Spinal cord (tissue), 9 donors: ENCODE measurements at regions not wholly inside any gene's neighbourhood (a gene's known extent, or its start where the extent isn't known, plus 50 kb on each side); places are given as distances from the start of the nearest gene placed in this dataset.

Source experiments
- DNase-seq, 6 donors: peaks; one replicate each; pipeline versions ENCODE4 v3.0.0 to v3.0.0-alpha.2; 2013 to 2015; ENCODE audit warnings: low spot score in 6 of 6, low read depth in 4 of 6
- H3K27ac ChIP-seq: one replicate; pipeline ENCODE4 v1.5.1; 2013; ENCODE audit warnings: low read depth, low read length, control low read depth
- H3K27me3 ChIP-seq: one replicate; pipeline ENCODE4 v1.6.1; 2013; ENCODE audit warnings: low read length; ENCODE audit not compliant: control insufficient read depth, insufficient read depth
- H3K36me3 ChIP-seq: one replicate; pipeline ENCODE4 v1.6.1; 2013; ENCODE audit warnings: low read length; ENCODE audit not compliant: control insufficient read depth, insufficient read depth
- H3K4me1 ChIP-seq: one replicate; pipeline ENCODE4 v1.6.1; 2013; ENCODE audit warnings: low read length; ENCODE audit not compliant: control insufficient read depth, insufficient read depth
- H3K4me3 ChIP-seq: one replicate; pipeline ENCODE4 v1.5.1; 2013; ENCODE audit warnings: low read depth, low read length, control low read depth
- H3K9me3 ChIP-seq: one replicate; pipeline ENCODE4 v1.6.1; 2013; ENCODE audit warnings: low read length; ENCODE audit not compliant: control insufficient read depth, insufficient read depth
- WGBS: methylation state at CpG from one replicate; pipeline ENCODE4 v1.1.5; 2013; ENCODE audit warnings: missing lambda C conversion rate; ENCODE audit not compliant: insufficient coverage; 5-methylcytosine and 5-hydroxymethylcytosine counted together
- donor health status: healthy.

- 85% methylated on average over 2 of the region's 5 CpGs for WGBS
- DNase-seq: no peak
- Histone ChIP-seq H3K4me1 (no peaks in the 10 kb centered on the region), H3K36me3 (no peaks in the 10 kb centered on the region), H3K27me3 (no peaks in the 10 kb centered on the region), H3K27ac (no peak overlapping the region), H3K9me3 (peaks cover 1% of the 10 kb centered on the region), H3K4me3 (no peak overlapping the region)
These were observed 991.6 kb downstream of the FAT4 start for GRCh38 chr4:126306152-126306869.

DNA sequence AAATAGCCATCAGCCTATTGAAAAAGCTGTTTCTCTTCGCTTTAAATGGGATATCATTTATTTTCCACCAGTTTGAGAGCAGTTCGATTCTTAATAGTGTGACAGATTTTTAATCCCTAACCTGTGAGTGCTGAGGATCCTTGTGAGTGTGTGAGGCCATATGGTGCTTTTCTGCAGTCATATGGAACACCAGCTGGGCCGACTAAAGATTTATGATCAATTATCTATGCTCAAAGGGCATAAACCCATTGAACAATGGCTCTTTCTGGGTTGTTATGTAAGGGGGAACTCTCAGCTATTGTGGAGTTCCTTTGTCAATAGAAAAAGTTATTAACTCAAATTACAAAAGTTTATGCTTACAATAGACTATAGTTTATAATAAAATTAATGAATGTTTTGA is 1003.6 kb downstream of the FAT4 start:
- no peak overlapping the region for H3K27ac ChIP-seq
- H3K4me1 ChIP-seq: no peaks in the 10 kb centered on the region
- DNase-seq: no peak
- H3K4me3 ChIP-seq: no peak overlapping the region
- no peaks in the 10 kb centered on the region for H3K9me3 ChIP-seq
- H3K36me3 ChIP-seq: no peaks in the 10 kb centered on the region
- 22% methylated on average over 1 of the region's 3 CpGs for WGBS
- no peaks in the 10 kb centered on the region for H3K27me3 ChIP-seq

- no peaks in the 10 kb centered on the region for H3K27me3 ChIP-seq
- no peak overlapping the region for H3K4me3 ChIP-seq
- no peak for DNase-seq
- no peaks in the 10 kb centered on the region for H3K4me1 ChIP-seq
- H3K27ac ChIP-seq: no peak overlapping the region
- H3K9me3 ChIP-seq: no peaks in the 10 kb centered on the region
- H3K36me3 ChIP-seq: no peaks in the 10 kb centered on the region
These were observed 1014.2 kb downstream of the FAT4 start for GRCh38 chr4:126328914-126329313.

DNA sequence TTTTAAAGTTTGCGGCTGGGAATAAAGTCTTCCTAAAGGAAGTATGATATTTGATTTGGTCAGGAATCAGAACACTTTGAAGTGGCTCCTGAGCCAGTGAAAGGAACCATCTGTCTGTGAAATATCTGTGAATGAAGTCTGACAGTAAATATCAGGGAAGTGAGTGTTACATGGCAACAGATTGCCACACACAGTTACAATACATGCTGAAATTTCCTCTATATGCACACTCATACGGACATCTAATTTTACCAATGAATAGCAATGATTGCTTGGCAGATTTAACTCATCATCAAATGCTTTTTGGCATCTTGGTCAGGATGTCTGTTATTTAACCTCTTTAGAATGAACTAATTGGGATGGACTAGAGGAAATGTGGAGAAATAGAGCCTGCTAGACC is 1023.8 kb downstream of the FAT4 start:
- Histone ChIP-seq H3K4me1 (no peaks in the 10 kb centered on the region), H3K9me3 (no peaks in the 10 kb centered on the region), H3K27me3 (no peaks in the 10 kb centered on the region), H3K27ac (no peak overlapping the region), H3K4me3 (no peak overlapping the region), H3K36me3 (no peaks in the 10 kb centered on the region)
- peak in 2 of 6 donors; percentile 7 to 37 for DNase-seq
- 56% methylated on average over 1 of the region's 2 CpGs for WGBS

DNA sequence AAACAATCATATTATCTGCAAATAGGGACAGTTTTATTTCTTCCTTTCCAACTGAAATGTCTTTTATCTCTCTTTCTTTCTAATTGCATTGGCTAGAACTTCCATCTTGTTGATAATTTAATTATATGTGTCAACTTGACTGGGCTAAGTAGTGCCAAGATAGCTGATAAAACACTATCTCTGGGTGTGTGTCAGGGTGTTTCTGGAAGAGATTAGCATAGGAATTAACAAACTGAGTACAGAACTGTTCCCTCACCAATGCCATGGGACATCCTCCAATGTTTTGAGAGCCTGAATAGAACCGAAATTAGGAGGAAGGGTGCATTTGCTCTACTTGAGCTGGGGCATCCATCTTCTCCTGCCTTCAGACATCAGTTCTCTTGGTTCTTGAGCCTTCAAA is 1027.2 kb downstream of the FAT4 start:
- Histone ChIP-seq H3K27me3 (no peaks in the 10 kb centered on the region), H3K27ac (no peak overlapping the region), H3K4me1 (no peaks in the 10 kb centered on the region), H3K36me3 (no peaks in the 10 kb centered on the region), H3K9me3 (no peaks in the 10 kb centered on the region), H3K4me3 (no peak overlapping the region)
- DNase-seq: peak in 1 of 6 donors; percentile 59
- WGBS: 89% methylated on average over 1 of the region's 1 CpG

DNA sequence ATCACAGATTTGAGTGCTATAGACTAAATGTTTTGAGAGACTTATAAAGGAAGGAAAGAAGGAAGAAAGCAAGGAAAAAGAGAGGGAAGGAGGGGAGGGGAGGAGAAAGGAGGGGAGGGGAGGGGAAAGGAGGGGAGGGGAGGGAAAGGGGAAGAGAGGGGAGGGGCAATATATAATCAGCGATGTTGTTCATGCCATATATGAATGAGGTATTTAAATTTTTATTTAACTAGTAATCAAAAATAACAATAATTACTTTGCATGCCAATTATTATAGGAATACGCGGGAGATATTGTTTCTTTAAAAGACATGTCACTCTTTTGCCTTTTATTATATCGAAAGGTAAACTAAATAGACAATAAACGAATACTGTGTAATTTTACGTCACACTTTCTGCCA is 1029.7 kb downstream of the FAT4 start:
- no peak for DNase-seq
- H3K4me1 ChIP-seq: no peaks in the 10 kb centered on the region

GRCh38 chr4:126346654-126347053 is 1031.9 kb downstream of the FAT4 start:
- Histone ChIP-seq H3K4me3 (no peak overlapping the region), H3K9me3 (no peaks in the 10 kb centered on the region), H3K4me1 (no peaks in the 10 kb centered on the region), H3K27me3 (no peaks in the 10 kb centered on the region), H3K36me3 (no peaks in the 10 kb centered on the region), H3K27ac (no peak overlapping the region)
- DNase-seq: no peak
- no CpG with 5 or more reads among the region's 2 CpGs for WGBS

More for the DNA sequence above, 1029.7 kb downstream of the FAT4 start:
- Histone ChIP-seq H3K4me3 (no peak overlapping the region), H3K27ac (no peak overlapping the region), H3K36me3 (no peaks in the 10 kb centered on the region), H3K9me3 (no peaks in the 10 kb centered on the region), H3K27me3 (no peaks in the 10 kb centered on the region)
- no CpG with 5 or more reads among the region's 6 CpGs for WGBS

GRCh38 chr4:126354784-126355183 is 1040.0 kb downstream of the FAT4 start:
- Histone ChIP-seq H3K4me3 (no peak overlapping the region), H3K4me1 (no peaks in the 10 kb centered on the region), H3K9me3 (no peaks in the 10 kb centered on the region), H3K36me3 (no peaks in the 10 kb centered on the region), H3K27me3 (no peaks in the 10 kb centered on the region), H3K27ac (no peak overlapping the region)
- WGBS: 100% methylated on average over 1 of the region's 3 CpGs
- DNase-seq: no peak

GRCh38 chr4:126358041-126358440 is 1043.3 kb downstream of the FAT4 start:
- WGBS: no CpG with 5 or more reads among the region's 2 CpGs
- Histone ChIP-seq H3K4me3 (no peak overlapping the region), H3K36me3 (no peaks in the 10 kb centered on the region), H3K9me3 (no peaks in the 10 kb centered on the region), H3K27ac (no peak overlapping the region), H3K27me3 (no peaks in the 10 kb centered on the region), H3K4me1 (no peaks in the 10 kb centered on the region)
- no peak for DNase-seq

DNA sequence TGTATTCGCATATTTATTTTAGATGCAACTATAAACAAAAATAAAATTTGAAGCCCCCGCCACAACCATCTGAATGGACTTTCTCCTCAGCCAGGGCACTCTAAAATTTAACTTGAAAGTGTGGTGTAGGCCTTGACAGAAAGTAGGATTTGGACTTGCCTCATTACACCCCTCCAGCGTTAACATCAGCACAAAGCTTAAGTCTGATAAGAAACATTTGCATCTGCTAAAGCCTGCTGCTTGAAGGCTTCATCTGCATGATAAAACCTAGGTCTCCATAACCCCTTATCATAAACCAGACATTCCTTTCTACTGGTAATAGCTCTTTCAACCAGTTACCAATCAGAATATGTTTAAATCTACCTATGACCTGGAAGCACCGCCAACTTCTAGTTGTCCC is 1046.5 kb downstream of the FAT4 start:
- H3K27ac ChIP-seq: no peak overlapping the region
- H3K36me3 ChIP-seq: no peaks in the 10 kb centered on the region
- H3K9me3 ChIP-seq: no peaks in the 10 kb centered on the region
- no peak for DNase-seq
- H3K27me3 ChIP-seq: no peaks in the 10 kb centered on the region
- 71% methylated on average over 2 of the region's 4 CpGs for WGBS
- no peak overlapping the region for H3K4me3 ChIP-seq
- no peaks in the 10 kb centered on the region for H3K4me1 ChIP-seq
